ENCODE measurements at regions not wholly inside any gene's neighbourhood (a gene's known extent, or its start where the extent isn't known, plus 50 kb on each side); places are given as distances from the start of the nearest gene placed in this dataset.

- TF ChIP-seq CTCF (IDR thresholded peaks at IDR 0.05), result no peak
- no peak for TF ChIP-seq POLR2A (IDR thresholded peaks at IDR 0.05)
Measured at GRCh38 chr16:17839272-17839671, 368.5 kb upstream of the XYLT1 start.
